Stimulated activated CD8-positive, alpha-beta memory T cell treated with anti-CD3 and anti-CD28 coated beads, Interleukin-7, amount 100 ng/mL, for 24 hours (primary cell): ENCODE measurements at regions not wholly inside any gene's neighbourhood (a gene's known extent, or its start where the extent isn't known, plus 50 kb on each side); places are given as distances from the start of the nearest gene placed in this dataset.

Source experiments
- DNase-seq: peaks from one replicate; pipeline ENCODE4 v3.0.0-alpha.2; 2020; ENCODE audit warnings: low read depth

DNA sequence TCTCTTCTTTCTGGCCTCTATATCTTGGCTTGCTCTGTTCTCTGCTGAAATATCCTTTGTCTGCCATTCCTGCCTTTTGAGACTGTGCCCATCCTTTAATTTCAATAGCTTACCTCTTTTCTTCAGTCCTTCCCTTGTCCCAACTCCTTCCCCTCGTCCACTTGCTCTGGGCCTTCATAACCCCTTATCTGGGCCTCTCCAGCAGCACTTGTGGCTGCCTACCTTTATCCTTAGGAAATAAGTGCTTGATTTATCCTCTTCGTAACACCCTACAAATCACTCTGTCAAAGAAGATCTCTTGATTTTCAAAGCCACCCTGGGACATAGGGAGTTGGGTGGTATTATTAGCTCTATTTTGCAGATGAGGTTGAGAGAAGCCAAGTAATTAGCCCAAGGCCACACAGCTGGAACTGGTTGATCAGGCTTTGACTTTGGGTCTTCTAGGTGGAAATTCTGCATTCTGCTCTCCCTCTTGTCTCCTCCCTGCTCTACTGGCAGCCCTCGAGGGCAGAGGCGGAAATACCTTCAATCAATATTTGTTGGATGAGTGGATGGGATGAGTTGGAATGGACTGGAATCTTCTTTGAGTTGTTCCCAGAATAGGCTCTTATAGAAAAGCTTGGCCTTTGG is 84.0 kb upstream of the TLE3 start:
- no peak for DNase-seq

GRCh38 chr15:70180186-70180875 is 82.6 kb upstream of the TLE3 start:
- DNase-seq: no peak

DNA sequence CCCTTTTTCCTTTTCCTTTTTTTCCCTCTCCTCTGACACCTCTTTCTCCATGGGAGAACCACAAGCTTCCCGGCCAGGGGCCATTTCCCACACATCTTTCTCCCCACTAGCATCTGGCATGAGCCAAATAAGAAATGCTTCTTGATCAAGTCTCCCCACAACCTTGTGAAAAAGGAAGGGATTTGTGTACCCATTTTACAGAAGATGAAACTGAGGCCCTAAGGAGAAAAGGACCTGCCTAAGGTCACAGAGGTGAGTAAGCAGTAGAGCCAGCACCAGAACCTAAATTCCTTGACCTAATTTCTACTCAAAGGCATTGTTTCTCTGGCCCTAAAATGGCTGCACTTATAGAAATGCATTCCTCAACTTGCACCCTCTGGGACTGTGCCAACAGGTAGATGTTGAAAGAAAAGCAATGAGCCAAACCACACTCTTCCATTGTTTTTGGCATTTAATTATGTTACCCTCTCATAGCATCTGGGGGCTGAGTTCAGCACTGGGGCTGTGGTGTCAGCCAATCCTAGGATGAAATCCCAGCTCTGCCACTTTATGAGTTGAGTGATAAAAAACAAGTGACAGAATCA is 81.7 kb upstream of the TLE3 start:
- no peak for DNase-seq

DNA sequence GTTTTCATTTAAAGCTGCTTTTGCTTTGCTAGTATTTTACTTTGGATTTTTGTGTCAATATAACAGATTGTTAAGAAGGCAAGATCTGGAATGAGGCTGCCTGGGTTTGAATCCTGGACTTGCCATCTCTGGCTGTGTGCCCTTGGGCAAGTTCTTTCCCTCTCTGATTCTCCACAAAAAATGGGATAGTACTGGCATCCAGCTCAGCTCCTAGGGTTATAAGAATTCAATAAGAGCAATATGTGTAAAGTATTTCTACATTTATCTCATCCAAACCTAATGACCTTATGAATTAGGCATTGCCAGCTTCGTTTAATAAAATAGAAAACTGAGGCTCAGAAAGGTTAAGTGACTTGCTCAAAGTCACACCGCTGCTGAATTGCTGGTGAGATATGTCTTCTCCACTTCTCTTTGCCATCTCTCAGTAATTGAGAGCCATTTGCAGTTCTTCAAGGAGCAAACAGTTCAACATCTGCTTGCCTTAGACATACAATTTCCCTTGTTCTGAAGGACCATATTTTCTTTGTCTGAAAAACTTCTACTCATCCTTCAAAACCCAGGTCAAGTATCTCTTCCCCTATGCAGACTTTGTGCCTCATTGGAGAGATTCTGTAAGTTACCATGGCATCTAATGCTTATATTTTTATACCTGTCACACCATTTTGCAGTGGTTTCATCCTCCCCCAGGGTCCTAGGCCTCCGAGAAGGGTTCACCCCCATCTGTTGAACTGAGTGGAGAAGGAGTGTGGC is 80.8 kb upstream of the TLE3 start:
- DNase-seq: no peak

- no peak for DNase-seq
Observed at GRCh38 chr15:70172566-70173225, 75.0 kb upstream of the TLE3 start.

DNA sequence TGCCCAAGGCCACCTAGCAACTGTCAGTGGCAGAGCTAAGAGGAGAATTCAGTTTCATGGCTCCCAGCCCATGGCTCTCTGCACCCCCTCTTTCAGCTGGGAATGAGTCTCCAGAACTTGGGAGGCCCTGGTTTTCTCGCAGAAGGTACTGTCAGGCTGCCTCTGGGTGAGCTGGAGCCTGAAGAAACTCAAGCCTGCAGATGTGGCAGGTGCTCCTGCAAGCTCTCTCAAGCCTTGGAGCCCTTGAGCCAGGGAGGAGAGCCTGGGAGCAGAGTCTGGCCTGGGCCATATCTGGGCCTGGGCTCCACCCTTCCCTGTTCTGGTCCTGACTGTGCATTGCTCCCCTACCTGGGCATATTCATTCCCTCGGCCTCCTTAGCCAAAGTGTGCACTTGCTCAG is 74.4 kb upstream of the TLE3 start:
- no peak for DNase-seq

DNA sequence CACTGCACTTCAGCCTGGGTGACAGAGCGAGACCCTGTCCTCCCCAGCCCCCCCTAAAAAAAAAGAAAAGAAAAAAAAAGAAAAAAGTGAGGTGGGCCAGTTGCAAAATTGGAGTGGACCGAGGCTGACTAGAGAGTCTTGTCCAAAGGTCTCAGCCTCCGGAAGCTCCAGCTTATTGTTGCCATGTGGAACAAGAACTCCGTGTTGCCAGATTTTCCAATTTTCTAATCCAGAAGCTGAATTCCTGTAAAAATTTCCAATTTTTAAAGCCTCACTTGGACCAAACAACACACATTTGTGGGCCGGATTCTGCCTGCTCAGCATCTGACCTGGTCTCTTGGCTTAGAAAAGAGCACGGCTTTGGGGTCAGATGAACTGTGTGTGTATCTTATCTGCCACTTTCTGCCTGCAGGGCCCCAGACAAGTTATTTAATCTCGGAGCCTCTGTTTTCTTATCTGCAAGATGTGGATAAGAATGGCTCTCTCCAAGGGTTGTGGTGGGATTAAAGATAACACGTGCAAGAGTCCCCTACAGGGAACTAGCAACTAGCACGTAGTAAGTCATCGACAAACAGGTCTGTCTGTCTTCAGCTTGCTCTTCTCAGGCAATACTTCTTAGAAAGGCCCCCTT is 73.7 kb upstream of the TLE3 start:
- no peak for DNase-seq

- DNase-seq: no peak
Observed at GRCh38 chr15:70170096-70170699, 72.5 kb upstream of the TLE3 start.

GRCh38 chr15:70169147-70169546 is 71.4 kb upstream of the TLE3 start:
- DNase-seq: no peak

GRCh38 chr15:70167155-70167554 is 69.4 kb upstream of the TLE3 start:
- no peak for DNase-seq

- DNase-seq: no peak
Observed at GRCh38 chr15:70166506-70167087, 68.9 kb upstream of the TLE3 start.

DNA sequence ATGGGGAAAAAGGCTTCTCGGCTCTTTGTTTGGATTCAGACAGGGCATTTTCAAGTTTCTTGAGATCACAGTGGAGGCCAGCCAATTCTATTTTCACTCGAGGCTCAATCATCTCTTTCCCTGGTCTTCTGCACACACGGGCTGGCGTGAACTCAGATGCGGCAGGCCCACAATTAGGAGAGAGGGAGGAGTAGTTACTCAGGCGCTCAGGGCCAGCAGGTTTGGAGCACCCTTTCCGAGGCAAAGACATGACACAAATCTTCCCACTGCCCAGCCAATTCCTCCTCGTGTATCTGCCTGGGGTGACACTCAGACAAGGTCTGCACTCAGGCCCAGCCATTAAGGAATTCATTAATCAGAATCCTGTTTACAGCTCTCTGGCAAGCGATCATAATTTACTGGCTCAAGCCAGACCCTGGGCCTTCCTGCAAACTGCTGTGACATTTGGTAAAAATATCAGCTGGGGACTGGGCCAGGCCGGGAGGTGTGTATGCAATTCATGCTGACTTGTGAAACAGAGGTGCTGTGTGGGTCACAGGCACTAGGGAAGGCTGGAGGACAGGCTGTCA is 68.1 kb upstream of the TLE3 start:
- no peak for DNase-seq

DNA sequence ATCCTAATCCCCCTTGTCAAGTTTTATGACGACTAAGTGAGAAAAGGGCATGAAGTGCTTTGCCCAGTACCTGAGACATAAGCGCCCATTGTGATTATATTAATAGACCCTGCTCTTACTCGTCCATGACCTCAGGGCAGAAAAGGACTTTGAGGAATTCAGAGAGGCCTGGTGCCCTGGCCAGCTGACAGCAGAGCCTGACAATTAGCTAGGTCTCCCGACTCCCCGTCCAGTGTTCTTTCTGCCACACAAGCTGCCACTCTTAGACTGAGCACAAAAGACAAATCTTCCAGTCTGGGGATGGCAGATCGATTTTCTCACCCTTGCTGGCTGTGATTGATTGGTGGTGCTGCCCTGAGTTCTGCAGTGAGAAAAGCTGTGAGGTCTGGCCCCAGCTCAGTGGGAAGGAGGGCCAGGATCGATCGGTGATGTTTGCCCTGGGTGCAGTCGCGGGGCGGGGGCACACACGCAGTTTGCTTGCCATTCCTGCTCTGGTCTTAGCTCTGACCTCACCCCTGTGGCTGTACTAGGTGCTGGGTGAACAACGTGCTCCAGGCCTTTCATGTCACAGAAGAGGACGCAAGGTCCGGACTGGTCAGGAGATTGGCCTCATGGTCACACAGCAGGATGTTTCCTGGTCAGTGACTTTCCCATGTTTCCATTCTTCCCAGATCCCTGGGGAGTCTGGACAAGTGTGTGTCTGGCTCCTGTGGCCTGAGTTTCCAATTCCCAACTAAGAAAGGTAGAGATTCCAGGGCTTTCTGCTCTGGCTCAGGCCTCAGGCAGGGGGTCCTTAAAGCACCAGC is 67.4 kb upstream of the TLE3 start:
- DNase-seq: no peak

DNA sequence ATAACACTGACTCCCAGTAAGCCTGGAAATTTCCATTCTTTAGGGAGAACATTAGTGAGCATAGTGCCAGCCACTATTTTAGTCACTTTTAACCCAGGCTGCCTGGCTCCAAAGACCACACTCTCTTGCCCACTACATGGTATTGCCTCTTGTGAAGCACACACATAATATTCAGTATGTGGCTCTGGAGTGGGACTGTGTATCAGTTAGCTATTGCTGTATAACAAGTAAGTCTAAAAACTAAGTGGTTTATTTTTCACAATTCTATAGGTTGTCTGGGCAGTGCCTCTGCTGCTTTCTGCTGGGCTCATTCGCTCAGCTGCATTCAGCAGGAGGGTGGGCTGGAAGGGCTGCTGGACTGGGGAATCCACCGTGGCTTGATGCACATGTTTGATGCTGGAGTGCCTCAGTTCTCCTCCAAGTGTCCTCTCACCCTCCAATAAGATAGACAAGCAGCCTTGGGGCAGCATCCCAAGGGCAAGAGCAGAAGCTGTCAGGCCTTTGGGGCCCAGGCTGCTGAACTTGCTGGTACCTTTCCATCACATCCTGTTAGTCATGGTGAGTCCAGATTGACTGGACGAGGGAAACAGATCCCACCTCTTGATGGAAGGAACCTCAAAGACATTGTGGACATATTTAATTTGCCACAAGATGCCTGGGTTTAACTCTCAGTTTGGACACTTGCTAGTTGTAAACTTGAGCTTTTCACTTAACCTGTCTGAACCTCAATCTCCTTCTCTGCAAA is 66.6 kb upstream of the TLE3 start:
- no peak for DNase-seq

- no peak for DNase-seq
Observed at GRCh38 chr15:70160803-70161565, 63.3 kb upstream of the TLE3 start.

- no peak for DNase-seq
Observed at GRCh38 chr15:70160267-70160666, 62.5 kb upstream of the TLE3 start.

DNA sequence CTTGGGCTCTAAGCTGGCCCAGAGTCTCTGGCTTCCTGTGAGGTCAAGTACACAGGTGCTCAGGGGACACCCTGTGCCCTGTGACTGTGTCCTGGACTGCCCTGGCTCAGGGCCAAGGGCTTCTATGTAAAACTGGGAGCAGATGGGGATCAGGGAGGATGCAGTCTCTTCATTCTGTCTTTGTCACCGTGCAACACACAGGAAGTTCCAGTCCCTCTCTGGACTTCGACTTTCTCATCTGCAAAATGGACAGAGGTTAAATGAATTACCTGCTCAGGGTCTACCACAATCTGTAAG is 61.9 kb upstream of the TLE3 start:
- DNase-seq: no peak

- no peak for DNase-seq
Observed at GRCh38 chr15:70159001-70159712, 61.4 kb upstream of the TLE3 start.
